Hematopoietic multipotent progenitor cell treated with erythropoietin and hydrocortisone succinate and interleukin-3 and kit ligand, for 4 days (in vitro differentiated cells): ENCODE measurements at regions not wholly inside any gene's neighbourhood (a gene's known extent, or its start where the extent isn't known, plus 50 kb on each side); places are given as distances from the start of the nearest gene placed in this dataset.

Experiments
- DNase-seq: peaks from one replicate; pipeline ENCODE4 v3.0.0-alpha.2; 2015

DNA sequence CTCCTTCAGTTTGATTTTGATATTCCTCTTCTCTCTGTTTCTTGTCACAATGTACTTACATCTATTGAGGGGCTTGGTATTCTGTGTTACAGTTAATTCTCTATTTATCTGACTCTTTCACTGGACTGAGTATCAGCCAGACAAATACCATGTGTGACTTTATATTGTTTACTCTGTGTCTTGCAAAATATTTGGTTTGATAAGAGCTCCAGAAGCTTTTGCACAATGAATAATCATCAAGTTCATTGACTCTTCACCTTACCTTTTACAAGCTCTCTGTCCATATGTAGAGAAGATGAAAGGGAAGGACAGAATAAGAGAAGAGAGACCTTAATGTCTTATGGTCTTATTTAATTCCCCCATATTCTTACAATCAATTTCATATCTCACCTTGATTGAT, 877.7 kb upstream of the CDH8 start:
- DNase-seq, result no peak

DNA sequence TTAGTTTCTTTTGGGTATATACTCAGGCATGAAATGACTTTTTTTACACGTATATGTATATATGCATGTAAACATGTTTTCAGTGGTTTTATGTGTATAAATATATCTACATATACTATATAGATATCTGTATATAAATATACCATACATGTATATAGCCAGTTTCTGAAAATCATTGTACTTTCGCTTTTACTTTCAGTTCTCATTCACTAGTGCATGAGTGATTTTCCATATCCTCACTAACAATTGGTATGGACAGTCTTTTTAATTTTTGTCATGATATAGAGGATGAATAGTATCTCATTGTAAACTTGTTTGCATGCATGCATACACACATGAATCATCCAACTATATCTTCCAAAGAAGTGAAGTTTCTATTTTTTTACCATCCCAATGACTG, 877.1 kb upstream of the CDH8 start:
- no peak for DNase-seq

DNA sequence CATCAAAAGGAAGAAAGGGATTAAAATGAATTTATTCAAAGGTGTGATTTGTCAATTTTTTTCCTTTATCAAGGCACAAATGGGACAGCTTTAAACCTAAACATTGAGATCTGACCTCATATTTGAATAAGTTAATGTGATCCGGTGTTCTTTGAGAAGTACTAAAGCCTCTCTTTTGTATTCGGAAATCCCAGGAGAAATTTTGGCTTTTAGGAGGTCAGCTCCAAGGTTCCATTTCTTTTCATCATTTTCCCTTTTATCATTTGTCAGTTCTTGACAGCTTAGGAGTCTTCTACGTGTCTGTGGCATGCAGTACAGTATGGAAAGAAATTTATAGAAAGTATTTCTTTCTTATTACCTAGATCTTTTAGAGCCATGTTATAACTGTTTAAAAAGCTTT, 873.4 kb upstream of the CDH8 start:
- DNase-seq, result no peak

DNA sequence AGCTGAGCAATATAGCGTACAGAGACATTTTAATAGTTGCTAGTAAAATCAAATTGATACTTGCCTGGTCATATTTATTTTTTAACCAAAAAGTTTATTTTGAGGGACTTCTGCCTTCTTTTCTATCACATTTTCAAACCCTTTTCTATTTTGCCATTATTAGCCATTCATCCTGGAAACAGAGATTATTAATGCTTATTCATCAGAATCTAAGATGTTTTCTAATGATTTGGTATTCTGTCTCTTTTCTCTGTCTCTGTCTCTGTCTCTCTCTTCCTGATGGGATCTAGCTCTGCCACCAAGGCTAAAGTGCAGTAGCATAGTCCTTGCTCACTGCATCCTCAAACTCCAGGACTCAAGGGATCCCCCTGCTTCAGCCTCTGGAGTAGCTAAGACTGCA, 871.3 kb upstream of the CDH8 start:
- DNase-seq, result no peak

DNA sequence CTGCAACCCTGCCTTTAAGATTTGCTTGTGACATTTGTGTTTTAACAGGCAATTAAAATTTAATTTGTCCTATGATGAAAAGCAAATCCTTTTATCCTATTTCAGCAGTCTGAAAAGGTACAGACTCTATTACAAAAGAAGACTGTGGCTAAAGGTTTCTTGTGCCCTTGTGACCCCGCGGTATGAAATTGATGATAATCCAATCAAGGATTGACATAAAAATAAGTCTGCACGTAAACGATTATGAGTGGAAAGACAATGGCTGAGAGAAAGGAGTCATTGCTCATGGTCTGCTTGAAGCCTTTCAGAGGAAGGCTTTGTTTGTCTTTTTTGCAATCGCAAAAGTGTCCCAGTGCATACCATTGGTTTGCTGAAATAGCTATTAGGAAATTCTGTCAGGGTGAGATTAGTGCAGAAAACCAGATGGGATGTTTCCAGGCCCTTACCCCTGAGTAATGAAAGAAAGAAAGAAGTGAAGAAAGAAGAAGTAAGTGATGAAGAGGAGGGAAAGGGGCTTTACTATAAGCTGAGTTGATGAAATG, 867.8 kb upstream of the CDH8 start:
- DNase-seq, result no peak

DNA sequence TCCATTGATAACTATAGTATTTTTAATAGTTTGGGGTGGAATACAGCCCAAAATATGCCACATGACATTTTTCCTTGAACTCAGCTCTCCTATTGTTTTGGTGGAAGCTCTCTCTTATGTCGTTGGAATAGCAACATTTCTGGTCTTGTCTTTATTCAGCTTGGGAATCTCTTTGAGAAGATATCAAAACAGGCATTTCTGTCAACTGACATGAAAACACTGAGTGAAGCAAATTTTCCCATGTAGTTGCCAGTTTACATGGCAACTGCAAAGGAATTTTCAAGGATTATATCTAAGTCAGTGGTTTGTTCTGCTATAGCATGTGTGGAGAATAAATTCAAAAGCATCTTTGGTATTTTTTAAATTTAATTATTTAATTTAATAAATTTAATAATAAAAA, 863.5 kb upstream of the CDH8 start:
- no peak for DNase-seq

DNA sequence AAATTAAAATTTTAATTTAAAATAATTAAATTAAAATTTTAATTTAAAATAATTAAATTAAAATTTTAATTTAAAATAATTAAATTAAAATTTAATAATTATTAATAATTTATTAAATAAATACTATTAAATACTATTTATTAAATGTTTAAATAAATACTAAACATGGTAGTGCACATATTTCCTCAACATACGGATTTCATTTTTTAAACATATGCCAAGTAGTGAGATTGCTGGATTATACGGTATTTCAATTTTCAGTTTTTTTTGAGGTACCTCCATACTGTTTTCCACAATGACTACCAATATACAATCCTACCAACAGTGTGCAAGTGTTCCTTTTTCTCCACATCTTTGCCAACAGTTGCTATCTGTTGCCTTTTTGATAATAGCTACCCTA, 852.9 kb upstream of the CDH8 start:
- no peak for DNase-seq

DNA sequence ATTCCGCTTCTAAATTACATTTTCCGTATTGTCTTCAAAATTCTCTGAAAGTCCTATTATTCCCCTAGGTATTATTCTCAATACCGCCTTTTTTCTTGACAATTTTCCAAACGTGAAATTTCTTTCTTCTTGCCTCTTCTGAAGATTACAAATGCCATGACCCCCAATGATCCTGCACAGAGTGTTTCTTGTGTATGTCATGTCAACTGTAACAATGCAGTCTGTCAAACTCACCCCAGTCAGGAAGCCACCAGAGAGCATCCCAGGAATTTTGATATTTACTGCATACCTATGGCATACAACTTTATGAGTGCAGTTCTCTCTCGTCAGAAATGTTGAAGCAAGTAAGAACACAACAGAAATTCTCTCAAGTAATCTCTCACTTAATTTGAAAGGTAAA, 847.3 kb upstream of the CDH8 start:
- DNase-seq, result no peak

DNA sequence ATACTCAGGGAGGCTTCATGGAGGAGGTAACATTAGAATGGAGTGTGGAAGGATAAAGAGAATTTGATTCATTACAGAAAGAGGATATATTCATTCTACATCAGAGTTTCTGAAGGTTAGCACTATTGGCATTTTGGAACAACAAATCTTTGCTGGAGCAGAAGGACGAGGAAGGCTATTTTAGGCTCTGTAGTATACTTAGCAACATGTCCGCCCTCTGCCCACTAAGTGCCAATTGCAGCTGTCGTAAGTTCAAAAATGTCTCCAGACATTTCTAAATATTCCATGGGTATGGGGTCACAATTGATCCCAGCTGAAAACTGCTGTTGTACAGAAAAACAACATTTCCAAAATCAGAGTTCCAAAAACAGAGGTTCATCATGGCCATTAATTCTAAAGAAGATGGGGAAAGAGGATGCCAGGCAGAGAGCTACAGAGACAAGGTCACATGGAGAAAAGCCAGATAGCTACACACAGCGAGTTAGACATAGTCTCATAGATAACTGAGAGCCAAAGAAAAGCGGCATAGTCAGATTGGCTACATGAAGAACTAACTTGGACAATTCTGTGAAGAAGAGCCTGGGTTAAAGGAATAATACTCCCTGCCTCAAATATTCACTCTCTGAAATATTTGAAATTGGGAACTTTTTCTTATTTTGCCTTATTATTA, 846.4 kb upstream of the CDH8 start:
- no peak for DNase-seq

DNA sequence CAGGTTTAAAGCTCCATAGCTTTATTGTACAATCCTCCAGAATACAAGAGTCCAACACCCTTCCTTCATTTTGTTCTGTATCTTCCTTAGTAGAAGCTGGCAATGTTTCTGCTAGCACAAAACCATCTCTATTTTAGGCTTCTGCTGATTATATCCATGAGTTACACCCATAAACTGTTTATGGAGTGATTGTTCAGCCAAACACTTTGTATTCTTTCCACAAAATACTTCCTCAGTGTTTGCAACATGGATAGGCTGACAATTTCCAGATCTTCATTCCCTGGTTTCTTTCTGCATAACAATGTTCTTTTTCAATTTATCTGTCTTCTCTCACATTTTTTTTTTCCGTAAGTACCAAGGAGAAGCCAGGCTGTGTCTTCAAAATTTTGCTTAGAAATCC, 839.9 kb upstream of the CDH8 start:
- DNase-seq, result no peak

DNA sequence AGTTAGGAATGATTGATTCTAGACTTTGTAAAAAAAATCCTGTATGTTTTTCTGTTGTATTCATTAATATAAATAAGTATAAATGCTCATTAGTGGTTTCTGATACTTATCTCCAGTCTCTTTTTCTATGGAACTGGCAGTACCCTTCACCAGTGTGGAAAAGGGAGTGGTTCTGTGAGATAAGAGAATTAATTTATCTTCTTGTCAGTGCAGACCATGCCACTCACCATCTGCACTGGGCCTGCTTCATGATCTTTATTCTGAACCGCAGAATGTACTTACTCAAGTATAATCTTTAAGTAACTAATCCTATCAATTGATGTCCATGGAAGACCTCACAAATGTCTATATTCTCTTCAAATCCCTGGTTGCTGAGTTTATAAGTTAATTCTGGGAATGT, 836.1 kb upstream of the CDH8 start:
- DNase-seq, result peak; percentile 1

DNA sequence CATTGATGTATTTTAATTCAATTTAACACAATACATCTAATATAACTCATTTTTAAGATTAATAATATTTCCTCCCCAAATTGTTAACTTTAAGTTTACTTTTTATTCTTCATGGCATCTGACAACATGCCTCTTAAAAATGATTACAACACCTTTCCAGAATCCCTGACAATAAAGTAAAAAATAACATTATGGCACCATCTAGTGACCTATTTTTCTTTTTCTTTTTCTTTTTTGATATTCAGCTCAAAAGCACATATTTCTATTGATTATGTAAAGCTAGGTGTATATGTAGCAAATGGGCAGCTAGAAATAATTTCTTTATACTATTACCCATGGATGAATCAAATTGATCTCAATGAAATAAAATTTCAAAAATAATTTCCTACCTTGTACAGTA, 834.3 kb upstream of the CDH8 start:
- DNase-seq, result no peak

DNA sequence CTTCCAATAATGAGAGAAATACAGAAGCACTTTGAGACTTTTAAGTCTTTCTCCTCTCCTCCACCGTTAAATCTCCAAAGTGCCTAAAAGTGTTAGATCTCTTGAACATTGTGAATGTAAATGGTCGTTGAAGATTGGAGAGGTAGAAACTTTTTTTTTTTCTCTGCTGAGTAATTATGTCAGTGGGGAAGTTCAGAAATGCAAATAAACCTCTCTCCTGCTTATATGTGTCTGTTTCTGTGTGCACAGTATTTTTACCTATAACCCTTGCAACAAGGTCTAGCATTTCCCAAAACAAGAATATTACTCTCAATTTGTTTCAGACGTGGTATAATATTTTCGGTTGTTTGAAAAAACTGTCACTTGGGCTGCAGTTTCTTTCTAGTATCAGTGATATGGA, 833.6 kb upstream of the CDH8 start:
- DNase-seq, result no peak

DNA sequence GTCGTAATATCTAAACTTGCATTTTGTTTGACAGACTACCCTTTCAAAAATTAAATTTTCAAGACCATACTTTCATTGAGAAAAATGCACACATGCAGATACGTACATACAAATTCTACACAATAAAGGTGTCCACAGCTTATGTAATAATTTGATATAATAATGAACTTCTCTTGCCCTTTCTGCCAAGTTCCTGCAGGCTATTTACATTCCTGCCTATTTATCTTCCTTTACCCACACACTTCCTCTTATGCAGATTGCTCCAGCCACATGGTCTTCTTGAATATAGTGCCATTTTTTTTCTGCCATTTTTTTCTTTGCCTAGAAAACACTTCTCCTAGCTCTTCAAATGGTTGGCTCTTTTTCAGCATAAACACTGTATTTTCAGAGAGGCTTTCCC, 826.9 kb upstream of the CDH8 start:
- DNase-seq, result no peak

DNA sequence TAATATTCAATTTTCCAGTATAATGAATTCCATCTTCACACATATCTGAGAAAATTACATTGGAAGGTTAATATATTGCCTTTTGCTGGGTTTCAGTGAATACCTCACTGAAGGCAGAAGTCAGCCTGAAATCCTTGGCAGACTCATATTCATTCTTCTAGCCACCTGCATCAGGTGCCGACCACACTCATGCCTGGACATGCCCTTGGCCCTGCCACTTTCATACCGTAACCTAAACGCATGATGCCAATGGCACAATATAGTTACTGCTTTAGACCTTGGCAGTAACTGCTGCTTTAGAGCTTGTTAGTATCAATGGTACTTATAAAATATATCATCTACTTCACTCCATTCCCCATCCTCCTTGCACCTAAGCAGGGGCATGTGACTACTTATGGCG, 817.6 kb upstream of the CDH8 start:
- DNase-seq, result no peak

DNA sequence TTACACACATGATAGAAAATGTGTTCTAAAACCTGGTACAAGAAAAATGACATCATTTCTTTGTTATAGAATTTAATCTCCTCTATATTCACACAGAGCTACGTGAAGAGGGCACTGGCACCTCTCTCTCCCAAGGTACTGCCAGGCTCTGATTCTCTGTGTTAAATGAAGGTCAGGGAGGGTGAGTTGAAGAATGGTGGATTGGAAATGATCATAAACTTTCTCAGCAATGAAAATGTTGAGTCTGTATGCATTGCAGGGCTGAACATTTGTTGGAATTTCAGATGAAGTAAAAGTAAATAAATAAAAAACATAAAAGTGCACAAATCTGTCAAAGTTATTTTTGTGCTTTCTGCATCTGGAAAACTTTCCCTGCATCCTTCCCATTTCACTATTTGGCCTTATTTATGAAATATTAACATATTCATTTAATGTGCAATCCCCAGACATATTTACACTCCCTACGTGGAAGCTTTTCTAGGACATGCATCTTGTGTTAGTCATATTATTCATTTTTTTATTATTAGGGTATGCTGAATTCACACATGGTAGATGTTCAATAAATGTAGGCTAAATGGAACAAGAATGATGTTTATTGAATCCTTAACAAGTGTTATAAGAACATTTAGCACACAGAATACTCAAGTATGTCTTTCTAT, 810.3 kb upstream of the CDH8 start:
- no peak for DNase-seq

DNA sequence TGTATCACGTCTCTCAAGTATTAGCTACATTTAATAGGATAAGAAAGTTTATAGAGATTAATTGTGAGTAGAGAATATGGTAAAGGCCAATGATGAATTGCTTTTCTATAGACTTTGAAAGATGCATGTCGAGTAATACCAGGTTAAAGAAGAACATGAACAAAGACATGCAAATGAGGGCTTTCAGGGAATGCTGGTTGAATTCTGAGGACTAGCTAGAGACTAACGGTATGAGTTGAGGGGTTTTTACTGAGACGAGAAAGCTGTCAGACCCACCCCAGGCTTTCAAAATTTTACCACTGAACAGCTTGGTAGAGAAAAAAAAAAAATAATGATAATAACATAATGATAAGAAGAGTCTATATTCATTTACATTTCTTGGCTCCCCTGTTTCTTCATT, 796.0 kb upstream of the CDH8 start:
- no peak for DNase-seq

DNA sequence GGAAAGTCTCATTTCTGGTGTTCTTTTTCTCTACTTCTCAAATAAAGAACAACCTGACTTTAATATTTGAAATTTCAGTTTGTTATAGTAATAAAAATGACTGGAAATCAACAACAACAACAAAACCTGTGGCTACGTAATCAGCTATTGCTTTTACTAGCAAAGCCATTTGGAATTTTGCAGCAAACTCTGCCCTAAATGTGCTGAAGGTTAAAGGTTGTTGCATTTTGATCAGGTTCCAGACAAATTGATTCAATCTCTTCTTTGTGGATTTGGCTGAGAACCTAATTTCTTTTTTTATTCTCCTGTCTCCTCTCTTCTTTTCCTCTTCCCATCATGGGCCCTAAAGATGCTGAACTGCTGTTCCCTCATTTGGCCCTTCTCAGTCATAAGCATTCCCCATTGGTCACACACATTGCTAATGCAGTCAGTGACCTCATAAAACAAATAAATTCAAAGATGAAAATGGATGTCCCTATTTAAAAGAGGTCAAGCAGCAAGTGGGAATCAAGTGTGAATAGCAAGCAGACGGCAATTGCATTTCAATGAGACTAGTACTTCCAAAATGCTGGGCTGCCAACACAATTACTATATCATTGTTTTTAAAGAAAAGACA, 795.1 kb upstream of the CDH8 start:
- no peak for DNase-seq

DNA sequence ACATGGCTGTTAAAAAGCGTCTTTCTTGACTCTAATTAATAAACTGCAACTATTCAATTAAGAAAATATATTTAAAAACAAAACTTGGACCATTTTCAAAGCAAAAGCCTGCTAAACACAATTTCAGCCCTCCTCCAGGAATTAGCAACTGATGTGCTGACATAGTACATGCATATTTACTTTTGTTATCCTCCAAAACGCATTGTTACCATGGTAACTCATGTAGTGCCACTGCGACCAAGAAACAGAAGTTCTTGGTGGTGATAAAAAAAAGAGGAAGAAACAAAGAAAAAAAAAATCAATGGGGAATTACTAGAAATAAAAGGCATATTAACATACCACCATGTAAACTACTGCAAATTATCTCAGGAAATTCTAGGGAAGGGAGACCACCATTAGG, 793.4 kb upstream of the CDH8 start:
- peak; percentile 24 for DNase-seq

DNA sequence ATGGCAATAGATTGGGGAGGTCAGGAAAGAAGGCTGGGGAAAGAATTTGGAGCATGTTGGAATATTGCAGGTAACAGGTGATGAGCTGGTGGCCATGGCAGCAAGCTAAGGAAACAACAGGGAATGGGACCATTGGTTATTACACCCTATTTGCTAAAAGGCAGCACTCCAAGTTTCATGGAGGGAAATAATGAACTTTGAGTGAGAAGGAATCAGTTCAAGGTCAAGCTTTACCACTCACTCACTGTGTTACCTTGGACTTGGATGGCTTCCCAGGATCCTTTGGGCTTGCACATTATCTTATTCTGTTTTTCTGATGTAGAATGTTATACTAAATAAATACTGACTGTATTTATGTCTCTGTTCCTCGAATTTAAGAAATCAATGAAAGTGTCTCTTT, 792.8 kb upstream of the CDH8 start:
- no peak for DNase-seq

DNA sequence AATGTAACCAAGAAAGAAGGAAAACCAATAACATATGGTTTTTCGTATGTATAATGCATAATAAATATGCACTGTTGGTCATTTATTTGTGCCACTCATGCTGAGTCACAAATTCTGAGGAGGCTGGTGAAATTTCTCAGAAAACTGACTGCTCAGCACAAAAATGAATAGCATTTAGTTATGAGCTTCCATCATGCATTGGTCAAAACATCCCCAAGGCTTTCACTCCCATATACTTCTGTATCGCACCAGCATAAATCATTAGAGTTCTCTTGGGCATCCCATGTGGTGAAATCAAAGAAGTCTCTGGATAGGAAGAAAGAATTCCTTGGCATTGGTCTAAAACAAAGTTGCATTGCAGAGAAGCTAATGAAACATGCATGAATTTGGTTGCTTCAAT, 785.6 kb upstream of the CDH8 start:
- DNase-seq, result no peak

DNA sequence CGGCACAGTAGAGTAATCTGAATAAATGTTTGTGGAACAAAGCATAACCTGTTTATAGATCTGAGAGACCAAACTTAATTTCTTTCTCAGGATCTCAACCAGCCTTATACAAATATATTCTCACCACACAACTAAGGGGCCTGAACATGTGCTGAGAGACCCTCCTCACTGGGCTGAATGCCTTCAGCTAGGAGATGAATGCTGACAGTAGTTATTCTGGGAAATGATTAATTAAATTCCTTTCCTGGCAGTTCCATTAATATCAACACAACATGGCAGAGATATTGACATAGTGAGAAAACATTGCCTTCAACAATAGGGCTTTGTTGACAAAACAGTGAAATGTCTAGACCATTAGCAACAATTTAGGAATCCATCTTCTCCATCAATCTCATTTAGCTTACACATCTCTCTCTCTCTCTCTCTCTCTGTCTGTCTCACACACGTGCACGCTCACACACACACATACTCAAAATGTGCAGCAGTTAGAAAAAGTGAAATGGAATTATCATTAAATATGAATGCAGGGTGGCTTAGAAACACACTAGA, 780.8 kb upstream of the CDH8 start:
- no peak for DNase-seq

DNA sequence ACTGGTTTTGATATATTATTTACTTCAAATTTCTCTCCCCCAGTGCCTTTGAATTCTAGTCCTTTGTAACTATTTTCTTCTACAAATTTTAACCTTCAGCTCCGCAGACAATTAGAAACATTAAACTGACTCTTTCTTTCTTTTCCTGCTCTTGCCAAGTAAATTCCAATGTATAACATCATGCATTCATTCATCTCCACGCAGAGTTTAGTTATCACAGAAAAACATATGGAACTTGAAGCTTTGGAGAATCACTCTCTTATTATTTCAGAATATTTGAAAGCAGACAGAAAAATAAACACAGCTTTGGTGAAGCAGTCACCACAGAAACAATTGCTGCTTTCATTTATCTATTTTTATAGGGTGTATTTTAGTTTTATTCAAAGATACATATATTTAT, 778.7 kb upstream of the CDH8 start:
- no peak for DNase-seq

DNA sequence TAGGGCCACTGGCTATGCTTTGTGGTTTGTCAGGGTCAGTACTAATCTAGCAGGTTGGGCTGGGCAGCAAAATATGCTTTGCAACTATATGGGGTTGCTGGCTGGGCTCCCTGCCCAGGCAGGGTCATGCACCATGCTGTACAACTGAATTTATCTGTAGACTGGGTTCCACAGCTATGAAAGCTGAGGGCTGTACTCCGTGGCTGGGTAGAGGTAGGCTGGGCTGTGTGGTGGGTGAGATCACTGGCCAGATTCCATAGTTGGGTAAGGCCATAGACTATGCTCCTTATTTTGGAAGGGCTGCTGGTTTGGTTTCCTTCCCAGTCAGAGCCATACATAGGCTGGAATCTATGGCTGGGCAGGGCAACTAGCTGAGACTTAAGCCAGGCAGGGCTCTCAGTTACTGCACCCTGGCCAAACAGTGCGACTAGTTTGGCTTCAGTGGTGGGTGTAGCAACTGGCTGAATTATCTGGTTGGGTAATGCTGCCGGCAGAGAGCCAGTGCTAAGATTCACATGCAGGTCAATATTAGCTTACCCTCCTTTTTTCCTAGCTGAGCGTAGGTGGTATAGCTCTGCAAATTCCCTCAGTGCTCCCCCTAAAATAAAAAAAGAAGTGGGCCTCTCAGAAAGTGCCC, 769.1 kb upstream of the CDH8 start:
- DNase-seq, result no peak
